ENCODE measurements at regions not wholly inside any gene's neighbourhood (a gene's known extent, or its start where the extent isn't known, plus 50 kb on each side); places are given as distances from the start of the nearest gene placed in this dataset.
A peak's percentile ranks its signal among the peaks of the same experiment; 100 is the strongest.
"Not testable (repeated sequence)": the region's sequence is repeated elsewhere in the genome, so short reads cannot be mapped to it uniquely, and the experiment has no call there.

GRCh38 chr1:201637282-201638079 lies 98.6 kb downstream of the NAV1 start:
- peak; percentile 54 for DNase-seq (ENCODE audit: low spot score)

- no peak for DNase-seq (ENCODE audit: low spot score)
These were observed 100.5 kb downstream of the NAV1 start for GRCh38 chr1:201639391-201639790.

GRCh38 chr1:201639826-201640225 lies 100.9 kb downstream of the NAV1 start:
- DNase-seq (ENCODE audit: low spot score): no peak

- DNase-seq (ENCODE audit: low spot score): peak; percentile 59
These were observed 101.7 kb downstream of the NAV1 start for GRCh38 chr1:201640624-201641023.

- DNase-seq (ENCODE audit: low spot score): no peak
These were observed 102.8 kb downstream of the NAV1 start for GRCh38 chr1:201641524-201642253.

GRCh38 chr1:201643835-201644104 lies 104.8 kb downstream of the NAV1 start:
- DNase-seq (ENCODE audit: low spot score): no peak

GRCh38 chr1:201644197-201644596 lies 105.3 kb downstream of the NAV1 start:
- DNase-seq (ENCODE audit: low spot score): no peak

GRCh38 chr1:201645000-201645399 lies 106.1 kb downstream of the NAV1 start:
- DNase-seq (ENCODE audit: low spot score): not testable (repeated sequence)

GRCh38 chr1:201645956-201646355 lies 107.0 kb downstream of the NAV1 start:
- DNase-seq (ENCODE audit: low spot score): peak; percentile 22

GRCh38 chr1:201646411-201647022 lies 107.6 kb downstream of the NAV1 start:
- DNase-seq (ENCODE audit: low spot score): no peak

GRCh38 chr1:201647094-201647493 lies 108.2 kb downstream of the NAV1 start:
- DNase-seq (ENCODE audit: low spot score): no peak

GRCh38 chr1:201647722-201648065 lies 108.8 kb downstream of the NAV1 start:
- no peak for DNase-seq (ENCODE audit: low spot score)

- peak; percentile 54 for DNase-seq (ENCODE audit: low spot score)
These were observed 109.4 kb downstream of the NAV1 start for GRCh38 chr1:201648066-201648906.

- DNase-seq (ENCODE audit: low spot score): no peak
These were observed 110.2 kb downstream of the NAV1 start for GRCh38 chr1:201648907-201649721.

- peak; percentile 63 for DNase-seq (ENCODE audit: low spot score)
These were observed 111.1 kb downstream of the NAV1 start for GRCh38 chr1:201649761-201650622.

GRCh38 chr1:201650623-201650933 lies 111.7 kb downstream of the NAV1 start:
- DNase-seq (ENCODE audit: low spot score): no peak

GRCh38 chr1:201652181-201652580 lies 113.3 kb downstream of the NAV1 start:
- DNase-seq (ENCODE audit: low spot score): no peak

- no peak for DNase-seq (ENCODE audit: low spot score)
These were observed 114.3 kb downstream of the NAV1 start for GRCh38 chr1:201653233-201653632.

- DNase-seq (ENCODE audit: low spot score): no peak
These were observed 115.0 kb downstream of the NAV1 start for GRCh38 chr1:201653883-201654282.

- DNase-seq (ENCODE audit: low spot score): peak; percentile 93
These were observed 116.3 kb downstream of the NAV1 start for GRCh38 chr1:201655243-201655642.

- peak; percentile 50 for DNase-seq (ENCODE audit: low spot score)
These were observed 117.0 kb downstream of the NAV1 start for GRCh38 chr1:201655910-201656309.
